22Rv1 (cell line): ENCODE measurements at regions not wholly inside any gene's neighbourhood (a gene's known extent, or its start where the extent isn't known, plus 50 kb on each side); places are given as distances from the start of the nearest gene placed in this dataset.

Source experiments
- H3K27ac ChIP-seq: fragments of 450-650 bp; 2 replicates; pipeline ENCODE4 v1.5.1; 2017
- CTCF ChIP-seq: fragments of 450-650 bp; IDR thresholded peaks from 2 replicates; pipeline ENCODE4 v1.5.1; 2017; ENCODE audit warnings: mild to moderate bottlenecking
- ZFX ChIP-seq: fragments of 450-650 bp; IDR thresholded peaks from 2 replicates; pipeline ENCODE4 v1.6.1; 2017; ENCODE audit warnings: antibody characterized with exemption, borderline replicate concordance

DNA sequence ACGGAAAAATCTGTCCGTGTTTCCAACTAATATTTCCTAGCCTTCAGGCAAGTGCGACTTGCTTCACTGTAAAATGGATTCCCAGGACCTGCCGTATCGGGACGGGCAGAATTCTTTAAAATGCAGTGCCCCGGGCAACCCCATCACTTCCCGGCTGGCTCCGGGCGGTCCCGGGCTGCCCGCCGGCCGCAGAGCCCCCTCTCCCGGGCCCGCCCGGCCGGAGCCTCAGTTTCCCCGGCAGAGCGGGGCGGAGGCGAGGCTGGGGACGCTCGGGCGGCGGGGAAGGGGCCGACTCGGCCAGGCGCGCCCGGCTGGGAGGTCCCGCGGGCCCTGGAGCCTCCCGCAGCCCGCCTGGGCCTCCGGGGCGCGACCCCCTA is 84.2 kb upstream of the WNT7B start:
- TF ChIP-seq ZFX (no peak), CTCF (no peak)
- peak overlapping the region; percentile 100 for H3K27ac ChIP-seq

DNA sequence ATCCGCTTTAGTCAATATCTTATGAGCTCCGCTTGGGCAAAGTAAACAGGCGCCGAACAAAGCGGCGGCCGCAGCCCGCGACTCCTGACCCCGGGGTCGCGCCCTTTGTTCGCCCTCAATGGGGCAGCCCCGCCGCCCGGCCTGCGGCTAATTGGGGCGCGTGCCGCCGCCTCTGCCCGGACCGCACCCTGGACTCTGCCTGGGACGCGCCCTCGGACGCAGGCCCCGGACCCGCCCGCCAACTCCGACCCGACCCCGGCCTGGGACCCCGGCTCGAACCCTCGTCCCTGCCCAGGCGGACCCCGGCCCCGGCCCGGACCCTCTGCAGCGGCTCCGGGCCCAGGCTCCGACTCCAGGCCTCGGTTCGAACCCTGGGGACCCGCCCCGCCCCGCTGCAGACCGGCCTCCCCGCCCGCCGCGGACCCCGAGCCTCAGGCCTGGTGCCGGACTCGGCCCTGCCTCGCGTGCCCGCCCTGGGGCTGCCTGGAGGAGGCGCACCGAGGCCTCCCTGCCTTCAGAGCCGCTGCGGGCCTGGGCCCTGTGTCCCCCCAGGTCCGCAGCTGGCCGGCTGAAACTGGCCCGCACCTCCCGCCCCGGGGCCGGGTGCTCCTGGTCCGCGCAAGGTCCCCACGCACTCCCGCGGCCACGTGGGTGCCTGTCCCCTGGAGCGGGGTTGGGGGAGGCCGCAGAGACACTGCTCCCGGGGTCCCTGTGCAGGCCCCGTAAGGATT is 84.7 kb upstream of the WNT7B start:
- TF ChIP-seq CTCF (peak; percentile 15; the same call in 1 of the 2 replicates), ZFX (no peak)
- peak overlapping the region; percentile 100 for H3K27ac ChIP-seq

DNA sequence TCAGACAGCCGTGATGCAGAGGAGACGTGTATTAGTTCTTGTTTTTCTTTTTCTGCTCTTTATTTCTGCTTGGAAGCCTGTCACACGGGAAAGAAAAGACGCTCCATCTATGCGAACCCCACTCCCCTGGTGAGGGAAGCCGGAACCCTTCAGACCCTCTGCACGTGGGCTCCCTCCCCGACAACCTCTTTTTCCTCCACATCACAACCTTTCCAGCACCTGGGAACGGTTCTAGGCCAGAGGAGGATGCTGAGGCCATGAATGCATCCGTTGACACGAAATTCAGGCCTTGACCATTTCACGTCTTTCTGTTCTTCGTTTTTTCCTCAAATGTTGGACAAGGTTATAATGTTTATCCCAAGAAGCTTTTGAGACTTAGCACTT is 85.3 kb upstream of the WNT7B start:
- peak overlapping the region; percentile 100 for H3K27ac ChIP-seq
- TF ChIP-seq CTCF: no peak
- TF ChIP-seq ZFX: no peak

GRCh38 chr22:46062971-46063631 is 86.1 kb upstream of the WNT7B start:
- no peak for TF ChIP-seq ZFX
- TF ChIP-seq CTCF: no peak
- H3K27ac ChIP-seq: peak overlapping the region; percentile 100

DNA sequence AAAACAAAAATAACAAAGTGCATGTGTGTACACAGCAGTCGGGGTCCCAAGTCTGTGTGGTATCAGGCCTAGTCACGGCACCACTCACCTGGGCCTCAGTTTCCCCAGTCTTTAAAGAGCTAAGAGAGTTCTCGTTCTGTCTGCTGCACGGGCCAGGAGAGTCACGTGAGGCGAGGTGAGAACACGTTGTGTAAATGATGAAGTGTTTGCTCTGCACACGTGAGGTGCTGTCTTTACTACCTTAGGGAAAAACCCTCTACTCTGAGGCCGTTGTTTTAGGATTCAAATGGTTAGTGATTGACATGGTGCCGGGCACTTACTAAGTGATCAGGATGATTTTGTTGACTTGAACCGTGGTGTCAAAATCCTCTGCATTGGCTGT is 86.5 kb upstream of the PPARA start:
- H3K27ac ChIP-seq: peak overlapping the region; percentile 100
- TF ChIP-seq ZFX (no peak), CTCF (no peak)

DNA sequence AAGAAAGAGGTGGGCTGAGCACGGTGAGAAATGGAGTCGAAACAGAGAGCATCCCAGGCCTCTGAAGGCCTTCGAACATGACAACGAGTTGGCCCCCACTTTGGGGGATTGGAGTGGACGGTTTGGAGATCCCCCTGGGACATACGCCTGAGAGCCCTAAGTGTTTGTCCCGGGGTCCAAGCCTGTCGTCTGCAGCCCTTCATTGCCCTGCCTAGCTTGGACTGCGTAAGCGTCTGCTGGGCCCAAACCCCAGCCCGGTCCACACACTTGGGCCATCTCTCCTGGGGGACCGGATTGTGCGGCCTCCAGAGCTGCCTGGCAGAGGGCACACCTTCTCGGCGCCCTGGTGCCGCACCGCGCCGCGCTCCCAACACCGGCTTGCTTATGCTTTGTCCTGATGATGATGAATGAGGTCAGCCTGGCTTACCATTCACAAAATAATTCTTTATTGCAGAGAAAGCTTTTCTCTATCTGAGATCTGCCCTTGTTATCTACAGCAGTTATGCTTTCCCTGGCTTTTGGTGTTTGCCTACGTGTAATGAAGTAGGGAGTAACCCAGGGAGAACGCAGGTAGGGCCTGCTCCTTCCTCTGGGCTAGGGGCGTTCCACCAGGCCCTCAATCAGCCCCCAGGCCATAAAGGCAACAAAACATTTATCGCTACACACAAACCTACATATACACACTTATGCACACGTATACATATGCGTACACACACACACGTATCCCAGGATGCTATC is 85.9 kb upstream of the PPARA start:
- H3K27ac ChIP-seq: peak overlapping the region; percentile 100
- no peak for TF ChIP-seq ZFX
- TF ChIP-seq CTCF: no peak
